22Rv1 (cell line): ENCODE measurements at regions not wholly inside any gene's neighbourhood (a gene's known extent, or its start where the extent isn't known, plus 50 kb on each side); places are given as distances from the start of the nearest gene placed in this dataset.

Experiments
- H3K27ac ChIP-seq: fragments of 450-650 bp; 2 replicates; pipeline ENCODE4 v1.5.1; 2017
- CTCF ChIP-seq: fragments of 450-650 bp; IDR thresholded peaks from 2 replicates; pipeline ENCODE4 v1.5.1; 2017; ENCODE audit warnings: mild to moderate bottlenecking
- ZFX ChIP-seq: fragments of 450-650 bp; IDR thresholded peaks from 2 replicates; pipeline ENCODE4 v1.6.1; 2017; ENCODE audit warnings: antibody characterized with exemption, borderline replicate concordance

- no peak for TF ChIP-seq ZFX
- no peak for TF ChIP-seq CTCF
- no peak overlapping the region for H3K27ac ChIP-seq
Observed at GRCh38 chr4:138509346-138509745, 267.2 kb upstream of the SLC7A11 start.

DNA sequence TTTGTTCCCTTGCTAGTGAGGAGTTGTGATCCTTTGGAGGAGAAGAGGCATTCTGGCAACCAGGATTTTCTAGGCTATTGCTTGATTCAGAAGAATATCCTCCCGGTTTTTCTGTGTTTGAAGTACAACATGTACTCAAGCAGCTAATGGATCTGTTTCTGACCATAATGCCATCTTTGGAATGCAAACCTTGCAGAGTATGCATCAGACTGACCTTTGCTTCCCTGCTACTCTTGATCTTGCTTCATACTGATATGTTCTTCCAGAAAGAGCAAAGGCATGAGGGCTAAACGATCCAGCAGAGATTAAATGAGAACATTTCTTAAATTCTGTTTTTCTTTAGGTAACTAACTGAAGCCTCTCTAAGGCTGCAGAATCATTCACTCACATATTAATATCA lies 265.4 kb upstream of the SLC7A11 start:
- TF ChIP-seq ZFX: no peak
- no peak for TF ChIP-seq CTCF
- no peak overlapping the region for H3K27ac ChIP-seq

DNA sequence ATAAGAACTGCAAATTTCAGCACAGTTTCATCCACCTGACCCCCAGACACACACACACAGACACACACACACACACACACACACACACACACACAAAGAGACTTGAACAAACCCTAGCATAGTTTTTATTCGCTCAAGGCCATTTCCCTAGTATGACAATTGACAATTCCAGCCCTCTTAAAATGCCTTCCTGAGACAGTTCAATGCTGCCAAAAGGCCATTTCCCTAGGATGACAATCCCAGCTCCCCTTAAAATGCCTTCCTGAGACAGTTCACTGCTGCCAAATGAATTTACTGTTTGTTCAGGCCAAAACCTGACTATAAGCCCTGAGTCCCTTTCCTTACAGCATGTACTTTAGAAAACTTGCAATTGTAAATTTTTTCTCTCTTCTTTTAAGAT lies 259.5 kb upstream of the SLC7A11 start:
- TF ChIP-seq ZFX (no peak), CTCF (no peak)
- H3K27ac ChIP-seq: no peak overlapping the region

DNA sequence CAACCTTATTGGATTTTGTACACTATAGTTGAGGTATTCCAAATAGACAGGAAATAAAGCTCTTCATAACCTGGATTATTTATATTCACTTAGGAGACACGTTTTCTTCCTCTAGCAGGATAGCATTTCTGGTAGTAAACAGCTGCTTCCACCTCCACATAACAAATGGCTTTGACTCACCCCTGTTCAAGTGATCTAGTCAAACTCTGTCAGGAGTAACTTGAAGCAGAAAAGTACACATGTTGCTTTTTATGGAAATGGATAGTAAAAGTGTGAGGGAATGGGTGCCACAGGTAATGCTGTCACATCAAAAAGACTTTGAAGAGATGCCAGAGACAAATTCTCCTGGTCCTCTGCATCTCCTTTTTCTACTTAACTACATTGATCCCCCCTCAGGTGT lies 258.7 kb upstream of the SLC7A11 start:
- TF ChIP-seq ZFX: no peak
- TF ChIP-seq CTCF: no peak

DNA sequence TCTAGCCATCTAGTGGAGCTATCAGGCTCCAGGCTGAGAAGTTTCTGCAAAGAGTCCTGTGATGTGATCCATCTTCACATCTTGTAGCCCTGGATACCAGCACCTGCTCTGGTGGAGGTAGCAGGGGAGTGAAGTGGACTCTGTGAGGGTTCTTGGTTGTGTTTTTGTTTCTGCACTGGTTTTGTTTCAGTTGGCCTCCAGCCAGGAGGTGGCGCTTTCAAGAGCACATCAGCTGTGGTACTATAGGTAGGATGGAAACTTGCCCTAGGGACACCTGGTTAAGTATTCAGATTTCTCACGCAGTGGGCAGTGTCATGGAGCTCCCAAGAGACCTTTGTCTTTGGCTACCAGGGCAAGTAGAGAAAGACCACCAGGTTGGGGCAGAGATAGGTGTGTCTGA lies 257.5 kb upstream of the SLC7A11 start:
- TF ChIP-seq CTCF (no peak), ZFX (no peak)
- H3K27ac ChIP-seq: no peak overlapping the region

More for the DNA sequence above, 258.7 kb upstream of the SLC7A11 start:
- H3K27ac ChIP-seq: no peak overlapping the region

DNA sequence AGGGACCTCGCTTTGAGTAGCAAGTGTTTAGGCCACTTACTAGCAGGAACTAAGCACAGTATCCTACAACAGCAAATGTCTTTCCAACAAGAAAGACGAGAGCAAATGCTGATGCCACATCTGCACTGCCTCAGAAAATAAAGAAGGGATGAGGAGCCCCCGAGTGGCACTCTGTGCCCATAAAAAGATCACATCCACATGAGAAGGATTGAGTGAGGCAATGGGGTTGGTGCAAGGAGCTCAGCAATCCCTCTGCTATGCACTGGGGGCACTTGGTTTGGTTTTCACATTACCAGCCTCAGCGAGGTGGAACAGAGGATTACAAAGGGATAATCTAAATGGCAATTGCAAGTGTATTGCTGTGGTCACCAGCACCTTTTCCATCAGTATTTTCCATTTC lies 252.8 kb upstream of the SLC7A11 start:
- H3K27ac ChIP-seq: no peak overlapping the region
- no peak for TF ChIP-seq ZFX
- TF ChIP-seq CTCF: no peak

DNA sequence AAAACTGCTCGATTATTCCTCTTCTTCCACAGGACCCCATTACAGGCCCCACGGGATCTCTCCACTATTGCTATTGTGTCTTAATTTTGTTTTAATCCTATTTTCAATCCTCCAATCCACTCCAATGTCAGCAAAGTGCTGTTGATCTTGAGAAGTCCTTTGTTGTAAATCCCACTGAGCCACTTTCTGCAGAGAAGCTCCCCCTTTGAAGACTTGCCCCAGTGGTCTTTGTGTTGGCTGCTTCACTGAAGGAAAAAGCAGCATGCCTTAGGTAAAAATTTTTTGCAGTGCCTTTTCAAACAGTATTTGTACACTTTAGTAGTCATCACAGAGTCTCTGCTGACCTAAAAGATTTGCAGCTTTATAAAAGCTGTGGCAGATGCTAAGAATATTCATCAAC lies 252.0 kb upstream of the SLC7A11 start:
- TF ChIP-seq ZFX: no peak
- TF ChIP-seq CTCF: no peak
- no peak overlapping the region for H3K27ac ChIP-seq
